WTC11 (cell line): ENCODE measurements at regions not wholly inside any gene's neighbourhood (a gene's known extent, or its start where the extent isn't known, plus 50 kb on each side); places are given as distances from the start of the nearest gene placed in this dataset.

Experiments used
- ATAC-seq: fragments of 200-7000 bp; cut with Tn5 transposase; 2 replicates; pipeline ENCODE4 v1.10.0; 2021; ENCODE audit warnings: mild to moderate bottlenecking, moderate library complexity
- CTCF ChIA-PET: fragments of 300-600 bp; sonication (Branson Sonifier 250); formaldehyde crosslinking; loops from one replicate; lab custom pipeline; 2021; ENCODE audit warnings: antibody characterized with exemption; lab: Charles Lee
- POLR2A ChIA-PET: fragments of 350-600 bp; sonication (Branson Sonifier 250); formaldehyde crosslinking; loops from one replicate; lab custom pipeline; 2021; ENCODE audit warnings: antibody characterized with exemption; lab: Charles Lee
- DNase-seq: peaks from one replicate; pipeline ENCODE4 v3.0.0; 2021; ENCODE audit warnings: low spot score
- H3K27ac Mint-ChIP-seq: 2 replicates; pipeline ENCODE4 v1.8.0; 2021; ENCODE audit warnings: mixed read lengths
- H3K27me3 Mint-ChIP-seq: 2 replicates; pipeline ENCODE4 v1.8.0; 2021; ENCODE audit warnings: low read depth, mild to moderate bottlenecking, moderate library complexity, mixed read lengths
- H3K36me3 Mint-ChIP-seq: 2 replicates; pipeline ENCODE4 v1.8.0; 2021; ENCODE audit warnings: mixed read lengths
- H3K4me1 Mint-ChIP-seq: 2 replicates; pipeline ENCODE4 v1.8.0; 2022; ENCODE audit warnings: mixed read lengths
- H3K4me3 Mint-ChIP-seq: 2 replicates; pipeline ENCODE4 v1.8.0; 2021; ENCODE audit warnings: mild to moderate bottlenecking, moderate library complexity, mixed read lengths
- H3K9me3 Mint-ChIP-seq: 2 replicates; pipeline ENCODE4 v1.8.0; 2021; ENCODE audit warnings: mixed read lengths
- ATF6 ChIP-seq: sonication (generic); formaldehyde crosslinking; IDR thresholded peaks from 2 replicates; pipeline ENCODE4 v1.8.1; 2023; ENCODE audit warnings: mild to moderate bottlenecking, missing genetic modification reagents
- CBFB ChIP-seq: sonication (generic); formaldehyde crosslinking; IDR thresholded peaks from 2 replicates; pipeline ENCODE4 v1.8.1; 2022; ENCODE audit warnings: mild to moderate bottlenecking, low read depth, missing genetic modification reagents
- CREB1 ChIP-seq: sonication (generic); formaldehyde crosslinking; IDR thresholded peaks from 2 replicates; pipeline ENCODE4 v1.8.0; 2023; ENCODE audit warnings: mild to moderate bottlenecking, missing genetic modification reagents
- CTCF ChIP-seq: fragments of 200-600 bp; IDR thresholded peaks from 2 replicates; pipeline ENCODE4 v1.8.0; 2022; ENCODE audit warnings: antibody characterized with exemption
- E2F1 ChIP-seq: sonication (generic); formaldehyde crosslinking; IDR thresholded peaks from 2 replicates; pipeline ENCODE4 v1.8.0; 2022; ENCODE audit warnings: mild to moderate bottlenecking, missing genetic modification reagents
- EMX1 ChIP-seq: fragments of 250-450 bp; sonication (Bioruptor Pico); IDR thresholded peaks from 2 replicates; pipeline ENCODE4 v1.8.0; 2021; ENCODE audit warnings: mild to moderate bottlenecking
- FOXJ3 ChIP-seq: sonication (generic); formaldehyde crosslinking; IDR thresholded peaks from 2 replicates; pipeline ENCODE4 v1.9.0; 2021; ENCODE audit warnings: missing genetic modification reagents, mild to moderate bottlenecking, borderline replicate concordance
- FOXK1 ChIP-seq: sonication (generic); formaldehyde crosslinking; IDR thresholded peaks from 2 replicates; pipeline ENCODE4 v1.8.0; 2022; ENCODE audit warnings: mild to moderate bottlenecking, moderate library complexity, missing genetic modification reagents
- FOXP4 ChIP-seq: sonication (generic); formaldehyde crosslinking; IDR thresholded peaks from 2 replicates; pipeline ENCODE4 v1.8.0; 2022; ENCODE audit warnings: mild to moderate bottlenecking, missing genetic modification reagents
- IRF2 ChIP-seq: sonication (generic); formaldehyde crosslinking; IDR thresholded peaks from 2 replicates; pipeline ENCODE4 v1.8.0; 2022; ENCODE audit warnings: low read depth, missing genetic modification reagents, borderline replicate concordance
- JAZF1 ChIP-seq: fragments of 250-450 bp; sonication (Bioruptor Pico); IDR thresholded peaks from 2 replicates; pipeline ENCODE4 v1.9.0; 2021; ENCODE audit warnings: moderate library complexity, mild to moderate bottlenecking, inconsistent platforms
- MYBL2 ChIP-seq: sonication (generic); formaldehyde crosslinking; IDR thresholded peaks from 2 replicates; pipeline ENCODE4 v1.8.1; 2023; ENCODE audit warnings: mild to moderate bottlenecking, moderate library complexity, missing genetic modification reagents
- SMAD3 ChIP-seq: sonication (generic); formaldehyde crosslinking; IDR thresholded peaks from 2 replicates; pipeline ENCODE4 v1.8.0; 2022; ENCODE audit warnings: missing genetic modification reagents, mild to moderate bottlenecking, borderline replicate concordance
- TCF7 ChIP-seq: sonication (generic); formaldehyde crosslinking; IDR thresholded peaks from 2 replicates; pipeline ENCODE4 v1.8.0; 2022; ENCODE audit warnings: mild to moderate bottlenecking, low read depth, missing genetic modification reagents, moderate library complexity
- ZBTB21 ChIP-seq: sonication (generic); formaldehyde crosslinking; IDR thresholded peaks from 2 replicates; pipeline ENCODE4 v1.8.1; 2023; ENCODE audit warnings: mild to moderate bottlenecking, missing genetic modification reagents, borderline replicate concordance
- ZMAT4 ChIP-seq: fragments of 250-450 bp; sonication (Bioruptor Pico); IDR thresholded peaks from 2 replicates; pipeline ENCODE4 v1.9.0; 2021; ENCODE audit warnings: mild to moderate bottlenecking
- ZNF121 ChIP-seq: sonication (generic); formaldehyde crosslinking; IDR thresholded peaks from 2 replicates; pipeline ENCODE4 v1.8.0; 2023; ENCODE audit warnings: missing genetic modification reagents
- ZNF532 ChIP-seq: fragments of 250-450 bp; sonication (Bioruptor Pico); IDR thresholded peaks from 2 replicates; pipeline ENCODE4 v1.9.0; 2021; ENCODE audit warnings: mild to moderate bottlenecking, borderline replicate concordance
- ZSCAN18 ChIP-seq: fragments of 250-450 bp; sonication (Bioruptor Pico); IDR thresholded peaks from 2 replicates; pipeline ENCODE4 v2.1.2; 2022; ENCODE audit warnings: mild to moderate bottlenecking, moderate library complexity

GRCh38 chr2:217475101-217475500, 527.7 kb downstream of the TNS1 start:
- 0 out of 2 replicates have a peak, but pooled peaks cover 3% of the 10 kb centered on the region for H3K27me3 Mint-ChIP-seq

GRCh38 chr2:217471319-217471718, 531.5 kb downstream of the TNS1 start:
- Mint-ChIP-seq H3K9me3 (peaks cover 6% of the 10 kb centered on the region), H3K36me3 (no peaks in the 10 kb centered on the region), H3K4me3 (no peak overlapping the region), H3K4me1 (0 out of 2 replicates have a peak, but pooled peaks cover 4% of the 10 kb centered on the region), H3K27ac (no peak overlapping the region), H3K27me3 (no peaks in the 10 kb centered on the region)
- ChIA-PET CTCF (no interaction called here), POLR2A (no interaction called here)
- no peak for ATAC-seq
- DNase-seq = no peak
- TF ChIP-seq FOXJ3 (CRISPR knock-in tag) (no peak), ZNF121 (no peak), TCF7 (no peak)

More at GRCh38 chr2:217475101-217475500, 527.7 kb downstream of the TNS1 start:
- DNase-seq (no peak), ATAC-seq (no peak)
- Mint-ChIP-seq H3K36me3 (no peaks in the 10 kb centered on the region), H3K4me3 (no peak overlapping the region), H3K27ac (no peak overlapping the region), H3K9me3 (peaks cover 6% of the 10 kb centered on the region), H3K4me1 (peaks cover 29% of the 10 kb centered on the region)
- ChIA-PET POLR2A (no interaction called here), CTCF (interaction anchor here (0.7 kb wide), 1 partner anchor 238 kb away, joined by 3 read pairs; no protein-coding TSS in a partner anchor)
- TF ChIP-seq JAZF1 (CRISPR knock-in tag) (no peak), CTCF (no peak), CREB1 (CRISPR knock-in tag) (no peak), ZBTB21 (no peak), ZSCAN18 (CRISPR knock-in tag) (no peak), CBFB (CRISPR knock-in tag) (no peak), FOXP4 (no peak), IRF2 (no peak), MYBL2 (CRISPR knock-in tag) (no peak), SMAD3 (no peak)

GRCh38 chr2:217469203-217469810, 533.5 kb downstream of the TNS1 start:
- no peak for DNase-seq
- POLR2A ChIA-PET = no interaction called here
- Mint-ChIP-seq H3K4me3 (no peak overlapping the region), H3K36me3 (no peaks in the 10 kb centered on the region), H3K9me3 (peaks cover 6% of the 10 kb centered on the region), H3K27me3 (no peaks in the 10 kb centered on the region), H3K27ac (no peak overlapping the region), H3K4me1 (0 out of 2 replicates have a peak, but pooled peaks cover 4% of the 10 kb centered on the region)
- no peak for ATAC-seq
- CTCF ChIA-PET = interaction anchor here (0.9 kb wide), 1 partner anchor 287 kb away, joined by 3 read pairs; no protein-coding TSS in a partner anchor
- no peak for TF ChIP-seq E2F1 (CRISPR knock-in tag)
- no peak for TF ChIP-seq ZMAT4 (CRISPR knock-in tag)
- no peak for TF ChIP-seq FOXK1
- TF ChIP-seq ZNF532 (CRISPR knock-in tag) = no peak
- no peak for TF ChIP-seq ATF6 (CRISPR knock-in tag)
- TF ChIP-seq EMX1 (CRISPR knock-in tag) = no peak
